Suppressor macrophage (primary cell): ENCODE measurements at regions not wholly inside any gene's neighbourhood (a gene's known extent, or its start where the extent isn't known, plus 50 kb on each side); places are given as distances from the start of the nearest gene placed in this dataset.
"Not testable (repeated sequence)": the region's sequence is repeated elsewhere in the genome, so short reads cannot be mapped to it uniquely, and the experiment has no call there.

ENCODE experiments used
- DNase-seq, 4 experiments: peaks; one replicate each; pipeline ENCODE4 v3.0.0-alpha.2; 2020 to 2022

DNA sequence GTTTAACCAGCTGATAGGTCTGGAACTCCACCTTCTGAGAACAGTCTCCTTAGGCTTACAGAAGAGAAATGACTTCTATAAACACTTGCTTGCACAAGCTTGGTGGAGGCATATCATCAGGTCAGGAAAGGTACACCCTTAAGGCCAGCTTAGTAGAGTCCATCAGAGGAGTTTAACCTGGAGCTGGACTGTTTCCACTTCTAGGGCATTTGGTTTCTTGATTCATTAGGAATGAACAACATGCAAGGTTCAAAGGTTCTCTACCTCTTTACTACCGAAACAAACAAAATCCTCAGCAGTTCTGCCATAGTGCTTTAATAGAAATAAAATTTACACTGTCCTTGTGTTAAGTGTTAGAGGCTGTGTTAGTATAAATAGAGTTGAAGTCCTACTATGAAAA lies 171.4 kb upstream of the NPY2R start:
- DNase-seq: no peak

DNA sequence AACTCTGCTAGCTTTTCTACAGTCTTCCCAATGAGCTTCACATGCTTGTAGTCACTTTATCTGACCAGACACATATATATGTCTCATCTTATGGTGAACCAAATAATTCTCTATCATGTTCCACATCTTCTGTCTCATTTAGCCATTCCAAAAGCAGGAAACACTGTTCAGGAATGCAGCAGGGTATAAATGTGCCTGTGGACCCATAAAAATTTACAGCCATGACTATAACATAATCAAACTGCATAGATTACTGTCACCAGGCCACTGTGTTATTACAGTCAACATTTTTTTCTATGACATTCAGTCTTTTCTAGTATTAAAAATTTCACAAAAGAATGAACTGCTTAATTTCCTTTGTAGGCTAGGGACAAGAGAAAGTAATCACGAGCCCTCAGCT lies 170.0 kb upstream of the NPY2R start:
- DNase-seq: no peak

DNA sequence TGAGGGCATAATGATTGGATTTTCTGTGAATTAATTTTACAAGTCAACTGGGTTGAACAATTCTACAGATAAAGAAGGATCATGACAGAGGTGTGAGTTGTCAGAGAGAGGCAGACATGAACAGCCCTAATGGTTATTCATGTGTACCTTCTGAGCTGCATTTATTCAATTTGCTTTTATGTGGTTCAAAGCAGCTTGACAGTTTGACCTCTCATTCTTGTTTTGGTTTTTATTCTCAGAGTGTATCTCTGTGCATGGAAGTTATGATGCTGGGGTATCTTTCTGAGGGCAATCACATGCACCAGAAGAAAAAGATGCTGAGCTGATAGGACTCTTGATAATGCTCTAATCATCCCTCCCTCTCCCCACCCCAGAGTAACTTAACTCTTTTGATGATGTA lies 169.3 kb upstream of the NPY2R start:
- DNase-seq: no peak

DNA sequence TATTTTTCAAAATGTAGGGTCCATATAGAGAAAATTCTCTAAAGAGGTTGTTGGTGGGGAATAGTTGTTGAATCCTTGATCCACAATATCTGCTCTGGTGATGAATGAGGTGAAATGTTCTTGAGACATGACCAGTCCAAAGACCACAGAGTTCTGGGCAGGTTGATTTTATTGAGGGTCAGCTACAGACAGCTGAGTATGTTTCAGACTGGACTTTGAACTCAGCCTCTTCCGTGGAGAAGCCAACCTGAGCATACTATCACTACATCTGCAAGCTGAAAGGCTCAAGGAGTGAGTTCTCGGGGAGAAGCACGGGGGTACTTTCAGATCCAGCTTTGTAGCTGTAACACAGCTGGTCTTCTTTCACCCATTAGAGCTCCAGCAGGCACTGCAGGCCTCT lies 168.4 kb upstream of the NPY2R start:
- no peak for DNase-seq

DNA sequence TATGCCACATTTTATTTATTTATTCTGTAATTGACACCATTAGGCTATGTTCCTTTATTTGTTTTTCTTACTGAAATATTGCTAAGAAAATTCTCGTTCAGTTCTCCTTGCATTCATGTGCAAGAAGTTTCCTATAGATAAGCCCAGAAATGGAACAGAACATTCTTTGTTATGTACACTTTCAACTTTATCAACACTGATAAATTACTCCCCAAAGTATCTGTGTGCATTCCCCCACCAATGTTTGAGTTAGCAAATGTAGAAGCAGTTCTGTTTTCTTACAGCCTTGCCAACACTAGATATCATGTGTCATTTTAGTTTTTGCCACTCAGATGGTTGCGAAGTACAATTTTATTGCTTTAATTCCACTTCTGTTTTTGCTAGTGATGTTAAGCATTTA lies 166.4 kb upstream of the NPY2R start:
- no peak for DNase-seq

DNA sequence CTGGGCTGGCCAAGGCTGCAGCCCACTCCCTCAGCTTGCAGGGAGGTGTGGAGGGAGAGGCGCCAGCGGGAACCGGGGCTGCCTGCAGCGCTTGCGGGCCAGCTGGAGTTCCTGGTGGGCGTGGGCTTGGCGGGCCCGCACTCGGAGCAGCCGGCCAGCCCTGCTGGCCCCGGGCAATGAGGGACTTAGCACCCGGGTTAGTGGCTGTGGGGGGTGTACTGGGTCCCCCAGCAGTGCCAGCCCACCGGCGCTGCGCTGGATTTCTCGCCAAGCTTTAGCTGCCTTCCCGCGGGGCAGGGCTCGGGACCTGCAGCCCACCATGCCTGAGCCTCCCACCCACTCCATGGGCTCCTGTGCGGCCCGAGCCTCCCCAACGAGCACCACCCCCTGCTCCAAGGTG lies 164.2 kb upstream of the NPY2R start:
- DNase-seq: not testable (repeated sequence)

DNA sequence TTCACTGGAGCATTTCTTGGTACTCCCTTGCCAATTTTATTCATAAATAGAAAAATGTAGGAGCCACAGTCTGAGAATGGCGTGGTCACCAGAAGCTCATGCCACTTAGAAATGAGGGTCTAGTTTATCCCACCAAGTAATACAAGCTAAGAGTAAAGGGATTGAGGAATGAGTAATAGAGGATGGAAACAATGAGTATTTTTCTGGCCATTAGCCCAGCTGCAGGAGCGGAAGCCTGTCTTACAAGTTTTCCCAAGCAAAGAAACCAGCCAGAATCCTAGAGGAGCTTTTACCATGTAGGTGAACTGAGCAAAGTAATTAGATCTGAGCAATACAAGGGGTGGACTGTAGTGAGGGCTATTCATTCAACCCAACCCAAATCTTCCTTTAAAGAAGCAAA lies 160.7 kb upstream of the NPY2R start:
- DNase-seq: no peak

DNA sequence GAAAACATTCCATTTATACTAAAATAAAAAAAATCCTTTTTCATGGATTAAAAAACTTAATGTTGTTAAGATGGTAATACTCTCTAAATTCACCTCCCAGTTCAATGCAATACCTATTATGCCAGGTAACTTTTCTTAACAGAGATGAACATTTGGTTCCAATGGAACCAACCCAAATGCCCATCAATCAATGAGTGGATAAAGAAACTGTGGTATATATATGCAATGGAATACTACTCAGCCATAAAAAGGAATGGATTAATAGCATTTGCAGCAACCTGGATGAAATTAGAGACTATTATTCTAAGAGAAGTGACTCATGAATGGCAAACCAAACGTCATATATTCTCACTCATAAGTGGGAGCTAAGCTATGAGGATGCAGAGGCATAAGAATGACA lies 154.4 kb upstream of the NPY2R start:
- DNase-seq: not testable (repeated sequence)

DNA sequence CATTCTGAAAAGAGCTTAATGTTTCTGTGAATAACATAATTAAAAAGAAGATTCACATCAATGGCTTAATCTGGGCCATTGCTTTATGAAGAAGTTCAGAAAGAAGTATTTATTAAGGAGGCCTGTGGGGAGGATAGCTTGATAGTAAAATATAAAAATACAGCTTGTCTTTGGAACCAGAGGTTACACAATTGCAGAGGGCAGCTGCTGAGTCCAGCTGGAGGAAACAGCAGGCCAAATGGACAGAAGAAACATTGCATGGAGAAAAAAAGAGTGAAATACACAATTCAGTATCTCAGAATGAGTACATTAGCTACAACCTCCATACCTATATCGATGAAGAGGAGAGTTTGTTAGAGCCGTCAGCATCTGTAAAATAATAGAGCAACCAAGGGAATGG lies 148.0 kb upstream of the NPY2R start:
- no peak for DNase-seq

DNA sequence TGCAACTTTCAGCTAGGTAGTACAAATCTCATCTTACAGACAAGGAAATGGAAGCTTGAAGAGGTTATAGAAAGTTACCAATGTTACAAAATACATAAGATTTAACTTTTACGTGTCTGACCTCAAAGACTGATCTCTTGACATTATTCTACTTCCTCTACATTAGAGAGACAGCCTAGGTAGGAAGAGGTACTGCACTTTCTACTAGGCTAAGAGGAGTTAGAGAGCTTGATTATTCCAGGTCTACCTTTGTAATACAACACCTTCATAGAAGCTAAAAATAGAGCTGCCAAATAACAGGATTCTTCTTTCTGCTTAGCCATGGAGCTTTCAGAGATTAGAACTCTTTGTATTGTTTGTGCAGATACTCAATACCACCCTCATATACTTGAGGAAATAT lies 147.6 kb upstream of the NPY2R start:
- DNase-seq: no peak

DNA sequence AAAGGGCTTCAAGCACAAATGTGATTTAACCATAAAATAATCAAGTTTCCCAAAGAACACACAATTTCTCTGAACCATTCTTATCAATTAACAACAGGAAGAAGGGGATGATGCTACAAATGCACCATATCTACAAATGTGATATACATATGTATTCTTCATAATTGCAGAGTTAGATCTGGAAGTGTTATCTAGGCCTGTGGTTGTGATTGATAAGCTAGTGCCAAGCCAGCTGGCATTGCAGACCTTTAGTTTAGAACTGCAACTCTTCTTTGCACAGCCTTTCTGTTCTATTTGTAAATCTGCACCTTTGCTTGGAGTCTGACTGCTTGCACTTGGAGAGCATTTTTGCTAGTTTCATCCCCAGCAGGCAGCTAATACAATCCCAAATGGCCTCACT lies 145.5 kb upstream of the NPY2R start:
- DNase-seq: no peak

DNA sequence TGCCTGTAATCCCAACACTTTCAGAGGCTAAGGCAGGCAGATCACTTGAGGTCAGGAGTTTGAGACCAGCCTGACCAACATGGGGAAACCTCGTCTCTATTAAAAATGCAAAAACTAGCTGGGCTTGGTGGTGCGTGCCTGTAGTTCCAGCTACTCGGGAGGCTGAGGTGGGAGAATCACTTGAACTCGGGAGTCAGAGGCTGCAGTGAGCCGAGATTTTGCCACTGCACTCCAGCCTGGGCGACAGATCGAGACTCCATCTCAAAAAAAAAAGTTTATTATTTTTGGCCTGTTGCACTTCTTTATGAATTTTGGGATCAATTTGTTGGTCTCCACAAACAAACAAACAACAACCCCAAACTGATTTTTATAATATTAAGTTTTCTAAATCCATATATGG lies 143.5 kb upstream of the NPY2R start:
- DNase-seq: not testable (repeated sequence)

DNA sequence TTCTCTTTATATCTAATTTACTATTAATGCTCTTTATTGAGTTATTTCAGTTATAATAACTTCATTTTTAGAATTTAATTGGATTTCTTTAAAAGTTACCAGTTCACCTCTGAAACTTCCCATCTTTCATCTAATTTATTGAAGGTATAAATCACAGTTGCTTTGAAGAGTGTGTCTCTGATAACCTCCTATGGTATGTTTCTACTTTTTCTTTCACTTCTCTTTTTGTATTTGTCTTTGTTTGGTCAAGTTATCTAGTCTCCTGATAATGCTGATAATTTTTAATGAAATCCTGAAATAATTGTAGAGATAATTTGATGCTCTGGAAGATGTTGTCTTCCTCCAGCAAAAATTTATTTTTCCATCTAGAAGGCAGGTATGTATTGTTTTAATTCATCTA lies 141.6 kb upstream of the NPY2R start:
- DNase-seq: no peak

DNA sequence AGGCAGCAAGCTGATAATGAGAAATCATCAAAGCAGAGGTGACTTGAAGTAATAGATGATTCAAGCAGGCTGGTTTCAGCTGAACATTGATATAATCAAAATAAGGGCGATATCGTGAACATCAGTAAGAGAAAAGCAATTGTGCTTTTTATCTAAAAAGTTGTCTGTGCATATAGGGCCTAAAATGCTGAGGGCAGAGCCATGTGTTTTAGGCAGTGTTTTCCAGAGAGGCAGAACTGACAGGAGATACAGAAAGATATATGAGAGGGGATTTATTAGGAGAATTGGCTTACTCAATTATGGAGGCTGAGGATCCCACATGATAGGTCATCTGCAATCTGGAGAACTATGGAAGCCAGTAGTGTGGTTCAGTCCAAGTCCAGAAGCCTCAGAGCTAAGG lies 136.5 kb upstream of the NPY2R start:
- DNase-seq: no peak

DNA sequence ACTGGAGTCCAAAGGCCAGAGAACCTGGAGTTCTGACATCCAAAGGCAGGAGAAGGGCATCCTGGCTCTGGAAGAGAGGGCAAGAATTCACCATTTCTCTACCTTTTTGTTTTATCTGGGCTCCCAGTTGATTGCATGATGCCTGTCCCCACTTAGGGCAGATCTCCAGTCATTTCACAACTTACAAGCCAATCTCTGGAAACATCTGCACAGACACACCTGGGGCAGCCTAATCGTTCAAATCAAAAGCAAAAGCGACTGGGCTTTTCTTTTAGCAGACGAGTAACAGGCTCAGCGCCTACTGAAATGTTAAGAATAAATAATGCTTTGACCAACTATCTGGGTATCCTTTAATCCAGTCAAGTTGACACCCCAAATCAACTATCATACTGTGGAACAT lies 136.0 kb upstream of the NPY2R start:
- DNase-seq: no peak

DNA sequence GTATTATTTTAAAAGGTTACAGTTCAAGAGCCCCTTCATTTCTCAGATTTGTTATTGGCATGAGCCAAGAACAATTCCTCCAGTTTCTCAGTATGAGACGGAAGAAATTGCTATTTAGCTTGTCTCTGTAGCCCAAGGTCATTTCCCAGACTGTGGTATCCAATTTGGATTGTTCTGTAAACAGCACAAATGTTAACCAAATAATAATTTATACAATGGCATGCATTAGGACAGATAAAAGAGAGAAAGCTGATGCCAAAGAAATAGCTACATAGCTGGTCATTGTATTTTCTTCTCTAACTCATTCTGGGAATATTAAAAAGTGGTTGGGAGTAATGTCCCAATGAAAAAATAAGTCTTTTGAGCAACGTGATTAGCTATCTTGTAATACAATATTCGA lies 134.6 kb upstream of the NPY2R start:
- DNase-seq: no peak

DNA sequence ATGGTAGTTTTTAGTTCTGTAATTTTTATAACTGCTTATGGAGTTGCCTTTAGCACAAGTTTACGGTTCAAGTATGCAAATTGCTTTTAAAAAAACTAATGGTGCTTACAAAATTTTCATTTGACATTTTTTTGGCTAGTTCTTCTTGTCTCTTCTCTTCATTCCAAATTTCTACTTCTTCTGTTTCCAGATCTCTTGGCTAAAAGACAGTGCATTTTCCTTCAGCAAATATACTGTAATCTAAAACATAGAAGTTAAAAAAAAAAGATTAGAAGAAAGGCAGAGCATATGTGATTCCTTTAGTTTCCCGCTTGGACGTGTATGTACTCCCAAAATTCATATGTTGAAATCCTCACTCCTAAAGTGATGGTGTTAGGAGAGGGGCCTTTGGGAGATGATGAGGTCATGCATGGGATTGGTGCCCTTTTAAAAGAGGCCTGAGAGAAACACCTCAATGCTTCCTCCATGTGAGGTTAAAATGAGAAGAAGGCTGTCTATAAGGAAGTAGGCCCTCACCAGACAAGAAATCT lies 132.1 kb upstream of the NPY2R start:
- DNase-seq: no peak

DNA sequence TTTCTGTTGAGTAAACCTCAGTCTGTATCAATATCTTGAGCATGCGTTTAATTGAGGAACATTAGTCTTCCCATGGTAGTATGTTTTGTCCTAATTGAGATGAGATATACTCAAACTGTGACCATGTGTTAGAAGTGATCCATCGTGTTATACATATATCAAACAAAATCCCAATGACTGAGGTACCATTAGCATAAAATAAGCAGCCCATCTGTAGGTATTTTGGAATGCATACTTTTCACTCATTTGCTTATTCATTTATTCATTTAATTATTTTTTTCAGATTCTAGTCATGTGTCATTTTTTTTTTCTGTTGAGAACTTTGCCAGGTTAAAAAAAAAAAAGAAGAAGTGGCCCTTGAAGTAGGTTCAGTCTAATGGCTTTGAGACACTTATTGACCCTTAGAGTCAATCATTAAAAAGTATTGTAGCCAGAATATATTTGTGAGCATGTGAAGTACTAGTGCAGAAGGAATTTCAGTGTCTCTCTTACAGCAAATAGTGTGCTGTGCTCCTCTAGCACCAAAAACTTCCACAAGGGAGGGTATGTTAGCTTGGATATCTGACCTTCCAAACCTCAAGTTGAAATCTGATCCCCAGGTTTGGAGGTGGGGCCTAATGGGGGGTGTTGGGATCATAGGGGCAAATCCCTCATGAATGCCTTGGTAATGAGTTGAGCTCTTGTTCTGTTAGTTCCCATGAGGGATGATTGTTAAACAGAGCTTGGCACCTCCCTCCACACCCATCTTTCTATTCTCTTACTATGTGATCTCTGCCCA lies 130.8 kb upstream of the NPY2R start:
- DNase-seq: no peak

DNA sequence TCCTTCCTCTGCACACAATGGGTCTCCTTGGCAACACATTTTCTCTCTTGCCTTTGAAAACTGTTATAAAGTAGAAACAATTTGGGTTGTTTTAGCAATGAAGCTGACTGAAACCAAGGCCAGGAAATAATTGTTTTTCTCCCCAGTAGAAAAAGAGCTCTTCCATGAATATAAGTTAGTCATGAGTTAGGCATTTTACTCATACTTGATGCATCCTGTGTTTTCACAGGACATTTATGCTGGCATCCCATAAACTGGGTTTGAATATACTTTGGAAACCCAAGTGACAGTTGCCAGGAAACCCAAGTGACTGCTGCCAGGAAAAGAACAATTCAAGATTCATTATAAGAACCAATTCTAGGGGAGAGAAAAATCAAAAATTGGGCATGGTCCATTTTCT lies 128.6 kb upstream of the NPY2R start:
- DNase-seq: no peak

DNA sequence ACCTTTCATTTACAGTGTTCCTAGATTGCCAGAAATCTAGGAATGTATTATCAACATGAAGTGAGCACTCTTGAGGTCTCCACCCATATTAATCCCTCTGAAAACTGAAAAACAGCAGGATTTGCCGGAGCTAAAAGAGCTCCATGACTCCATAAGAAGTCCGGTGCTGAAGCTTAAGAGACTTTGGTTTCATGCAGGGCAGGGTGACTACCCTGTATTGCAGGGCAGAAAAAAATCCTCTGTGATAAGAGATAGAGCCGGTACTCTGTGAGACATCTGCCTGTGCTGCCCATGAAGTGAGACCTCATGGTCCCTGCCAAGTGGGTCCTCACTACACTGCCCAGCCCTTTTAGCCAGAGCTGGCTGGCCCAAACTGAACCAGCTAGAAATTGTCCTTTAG lies 127.2 kb upstream of the NPY2R start:
- no peak for DNase-seq

DNA sequence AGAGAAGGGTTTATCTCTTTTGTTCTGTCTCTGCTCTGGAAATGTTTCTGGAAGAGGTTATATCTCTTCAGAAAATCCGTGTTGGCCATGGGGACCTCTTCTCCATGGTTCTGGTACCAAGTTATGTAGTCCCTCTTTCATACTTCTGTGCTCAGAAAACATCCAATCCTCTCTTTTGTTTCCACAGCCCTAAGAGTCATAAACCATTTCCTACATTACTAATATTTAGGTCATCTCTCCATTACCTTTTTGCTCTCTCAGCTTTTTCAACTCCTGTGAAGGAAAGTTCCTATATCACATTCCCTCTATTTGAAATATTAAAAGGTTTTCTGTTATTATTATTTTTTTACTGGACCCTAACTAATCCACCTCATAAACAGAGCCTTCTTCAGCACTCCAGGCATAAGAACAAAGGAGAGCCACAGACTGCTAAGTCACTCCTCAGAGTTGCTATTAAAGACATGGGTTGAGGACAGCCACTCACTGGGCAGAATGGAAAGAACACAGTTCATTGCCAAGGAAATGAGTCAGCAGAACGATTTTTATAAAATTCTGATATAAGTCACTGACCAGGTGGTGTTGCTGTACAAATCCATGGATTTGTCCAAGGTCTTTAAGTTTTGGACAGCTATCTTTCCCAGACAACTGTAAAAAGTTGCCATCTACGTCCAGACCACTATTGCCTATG lies 122.4 kb upstream of the NPY2R start:
- DNase-seq: no peak

DNA sequence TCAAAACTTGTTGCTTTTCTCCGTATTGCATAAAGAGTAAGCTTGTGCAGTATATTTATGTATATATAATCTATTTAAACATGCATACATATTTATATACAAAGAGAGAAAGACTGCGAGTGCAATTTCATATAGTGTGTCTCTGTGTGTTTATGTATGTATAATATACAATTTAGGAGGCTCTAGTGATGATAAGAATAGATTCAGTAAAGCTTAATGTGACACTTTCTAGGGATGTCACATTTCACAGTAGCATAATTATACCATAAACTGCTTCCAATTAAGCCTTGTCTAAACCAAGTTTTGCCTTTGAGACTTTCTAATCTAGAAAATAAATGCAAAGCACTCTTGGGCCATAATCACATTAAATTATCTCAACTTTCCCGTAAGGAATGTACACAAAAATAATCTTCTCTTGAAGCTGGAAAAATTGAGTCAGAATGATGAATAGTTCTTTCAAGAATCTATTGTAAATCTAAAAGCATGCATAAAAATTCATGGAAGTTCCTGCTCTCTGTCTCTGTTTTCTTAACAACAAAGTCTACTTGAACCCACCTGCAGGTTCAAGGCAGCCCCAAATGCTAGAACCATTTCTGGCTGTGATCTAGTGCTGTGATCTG lies 114.1 kb upstream of the NPY2R start:
- DNase-seq: no peak

DNA sequence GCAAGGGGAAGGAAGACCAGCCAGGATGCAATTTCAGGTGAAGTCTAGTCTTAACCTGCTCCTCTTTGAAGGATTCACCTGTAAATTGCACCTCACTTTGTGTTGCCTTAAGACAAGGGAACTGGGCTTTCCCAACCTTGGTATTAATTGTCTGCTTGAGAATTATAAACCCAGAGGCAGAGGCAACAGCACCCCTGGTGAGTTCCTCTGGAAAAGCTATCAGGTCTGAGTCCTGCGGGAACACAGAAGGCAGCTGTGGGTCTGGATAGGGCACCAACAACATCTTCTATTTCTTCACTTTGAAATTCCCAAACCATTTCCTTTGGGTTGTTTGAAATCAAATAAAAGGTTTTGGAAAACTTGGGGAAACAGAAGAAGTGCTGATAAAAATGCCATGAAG lies 109.2 kb upstream of the NPY2R start:
- no peak for DNase-seq

DNA sequence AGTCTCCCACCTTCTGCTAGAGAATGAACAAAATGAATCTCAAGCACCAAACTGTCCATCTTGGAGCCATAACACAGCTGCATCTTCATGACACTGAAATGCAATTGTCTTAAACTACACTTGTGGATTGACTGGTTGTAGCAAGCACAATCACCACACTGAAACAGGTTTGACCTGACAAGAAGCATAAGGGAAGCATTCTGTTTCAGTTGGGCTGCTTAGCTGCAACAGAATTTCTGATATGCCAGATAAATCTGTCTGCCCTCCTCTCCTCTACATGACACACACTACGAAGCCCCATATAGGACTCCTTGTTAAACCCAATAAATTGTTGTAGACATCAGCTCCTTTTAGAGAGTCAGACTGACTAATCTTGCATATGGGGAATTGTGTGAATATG lies 101.8 kb upstream of the NPY2R start:
- no peak for DNase-seq
